ENCODE measurements at regions not wholly inside any gene's neighbourhood (a gene's known extent, or its start where the extent isn't known, plus 50 kb on each side); places are given as distances from the start of the nearest gene placed in this dataset.

DNA sequence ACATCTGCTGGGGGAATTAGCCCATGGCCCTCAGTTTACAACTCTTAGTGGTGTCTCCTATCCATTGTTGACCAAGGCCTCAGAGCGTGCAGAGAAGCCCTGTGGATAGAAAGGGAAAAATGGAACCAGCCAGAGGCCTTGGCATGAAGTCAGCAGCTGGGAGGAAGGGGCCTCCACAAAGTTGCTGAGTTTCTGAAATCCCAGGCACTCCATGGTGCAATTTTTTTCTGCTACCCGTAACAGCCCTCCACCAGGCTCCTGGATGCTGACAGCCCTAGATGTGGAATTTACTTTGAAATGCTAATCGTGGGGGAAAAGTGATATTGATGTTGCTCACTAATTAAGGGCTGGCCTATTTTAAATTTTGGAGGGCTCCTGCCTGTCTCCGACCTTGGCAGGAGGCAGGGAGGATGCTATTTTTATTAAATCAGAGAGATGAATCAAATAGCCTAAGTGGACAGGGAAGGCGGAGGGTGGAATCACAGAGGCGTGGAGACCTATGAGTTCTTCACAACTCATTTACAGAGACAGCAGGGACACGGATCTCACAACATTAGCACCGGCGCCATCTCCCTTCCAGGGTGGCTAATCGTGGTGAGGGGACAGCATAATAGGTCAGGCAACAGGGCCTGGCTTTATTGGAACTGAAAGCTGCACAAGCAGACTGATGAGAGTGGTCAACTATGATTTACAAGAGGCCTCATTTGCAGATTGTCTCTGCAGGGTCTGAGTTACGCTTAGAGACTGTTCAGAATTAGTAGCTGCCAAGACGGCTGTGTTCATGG, 99.8 kb upstream of the WSCD2 start:
- no peak for DNase-seq
- Mint-ChIP-seq H3K4me1 (ENCODE audit: low read depth) (no peaks in the 10 kb centered on the region), H3K27me3 (peaks cover 14% of the 10 kb centered on the region), H3K4me3 (no peak overlapping the region), H3K36me3 (no peaks in the 10 kb centered on the region), H3K9me3 (no peaks in the 10 kb centered on the region), H3K27ac (no peak overlapping the region)
- ChIA-PET POLR2A (no interaction called here), CTCF (no interaction called here)
- intact Hi-C loops (cut with micrococcal nuclease), result no loop called here

DNA sequence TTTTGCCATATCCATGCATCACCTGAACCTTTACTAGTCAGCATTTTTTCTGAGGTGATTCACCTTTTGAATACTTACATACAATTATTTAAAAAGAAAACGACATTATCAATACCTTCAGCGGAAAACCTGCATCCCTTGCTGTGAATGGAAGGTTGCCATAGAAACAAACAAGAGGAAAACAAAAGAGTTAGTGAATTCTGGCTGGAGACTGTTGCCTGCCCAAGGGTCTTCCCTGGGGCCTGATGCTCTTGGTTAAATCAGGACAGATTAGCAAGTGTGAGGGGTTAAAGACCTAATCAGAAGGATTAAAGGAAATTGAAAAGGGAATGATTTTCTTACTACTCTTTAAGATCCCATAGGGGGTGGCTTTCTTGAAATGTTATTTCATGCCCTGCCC, 96.0 kb upstream of the WSCD2 start:
- Mint-ChIP-seq H3K9me3 (no peaks in the 10 kb centered on the region), H3K4me3 (no peak overlapping the region), H3K36me3 (no peaks in the 10 kb centered on the region), H3K4me1 (ENCODE audit: low read depth) (no peaks in the 10 kb centered on the region), H3K27ac (no peak overlapping the region), H3K27me3 (peaks cover 14% of the 10 kb centered on the region)
- DNase-seq, result no peak
- ChIA-PET POLR2A (no interaction called here), CTCF (no interaction called here)
- intact Hi-C loops (cut with micrococcal nuclease), result no loop called here

DNA sequence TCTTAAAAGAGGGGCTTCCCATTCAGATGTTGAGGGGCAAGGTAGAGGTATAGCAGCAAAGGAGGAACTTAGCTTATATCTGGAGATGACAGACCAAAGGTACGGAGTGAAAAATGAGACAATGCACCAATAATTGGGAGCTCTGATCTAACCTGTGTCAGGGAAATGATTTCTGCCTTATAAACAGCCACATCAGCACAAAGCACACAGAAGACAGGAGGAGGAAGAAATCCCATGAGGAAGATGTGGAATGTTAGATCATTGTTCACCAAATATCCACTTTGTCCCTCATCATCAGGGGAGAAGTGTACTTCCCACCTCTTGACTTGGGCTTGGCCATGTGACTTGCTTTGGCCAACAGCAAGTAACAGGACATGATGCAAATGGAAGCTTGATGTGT, 93.7 kb upstream of the WSCD2 start:
- Mint-ChIP-seq H3K27me3 (peaks cover 8% of the 10 kb centered on the region), H3K4me3 (no peak overlapping the region), H3K36me3 (no peaks in the 10 kb centered on the region), H3K9me3 (no peaks in the 10 kb centered on the region), H3K4me1 (ENCODE audit: low read depth) (no peaks in the 10 kb centered on the region), H3K27ac (no peak overlapping the region)
- CTCF ChIA-PET, result no interaction called here
- POLR2A ChIA-PET, result no interaction called here
- intact Hi-C loops (cut with micrococcal nuclease), result no loop called here
- DNase-seq, result no peak

DNA sequence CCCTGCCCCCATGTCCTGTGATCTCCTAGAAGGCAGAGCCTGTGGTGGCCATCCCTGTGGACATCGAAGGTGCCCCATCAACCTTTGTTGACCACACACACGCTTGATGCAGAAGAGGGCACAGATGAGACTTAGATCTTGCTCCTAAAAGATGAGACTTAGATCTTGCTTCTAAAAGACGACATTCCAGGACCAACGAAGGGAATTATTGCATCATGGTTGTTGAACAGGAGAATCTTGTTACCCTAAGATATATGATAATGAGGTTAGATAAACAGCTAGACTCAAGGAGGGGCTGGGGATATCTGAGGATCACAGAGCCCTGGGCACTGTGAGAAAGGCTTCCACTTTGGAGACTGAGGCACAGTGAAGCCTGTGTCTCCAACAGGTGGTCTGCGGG, 91.1 kb upstream of the WSCD2 start:
- DNase-seq, result no peak
- Mint-ChIP-seq H3K4me3 (no peak overlapping the region), H3K27ac (no peak overlapping the region), H3K4me1 (ENCODE audit: low read depth) (no peaks in the 10 kb centered on the region), H3K9me3 (no peaks in the 10 kb centered on the region), H3K27me3 (peaks cover 4% of the 10 kb centered on the region), H3K36me3 (no peaks in the 10 kb centered on the region)
- ChIA-PET POLR2A (no interaction called here), CTCF (no interaction called here)
- intact Hi-C loops (cut with micrococcal nuclease), result no loop called here

DNA sequence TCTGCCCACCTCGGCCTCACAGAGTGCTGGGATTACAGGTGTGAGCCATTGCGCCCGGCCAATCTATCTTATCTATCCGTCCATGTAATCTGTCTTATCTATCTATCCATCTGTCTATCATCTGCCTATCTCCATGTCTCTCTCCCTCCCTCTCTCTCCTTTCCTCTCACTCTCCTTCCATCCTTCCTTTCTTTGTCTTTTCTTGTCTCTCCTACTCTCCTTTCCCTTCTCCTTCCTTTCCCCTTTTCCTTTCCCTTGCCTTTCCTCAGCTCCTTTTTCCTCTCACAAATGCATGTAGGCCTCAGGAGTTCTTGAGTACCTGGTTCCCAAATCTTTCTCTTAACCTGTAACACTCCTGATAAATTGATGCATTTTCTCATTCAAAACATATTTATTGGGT, 89.3 kb upstream of the WSCD2 start:
- Mint-ChIP-seq H3K4me3 (no peak overlapping the region), H3K27ac (no peak overlapping the region), H3K4me1 (ENCODE audit: low read depth) (no peaks in the 10 kb centered on the region), H3K27me3 (no peaks in the 10 kb centered on the region), H3K36me3 (no peaks in the 10 kb centered on the region), H3K9me3 (no peaks in the 10 kb centered on the region)
- intact Hi-C loops (cut with micrococcal nuclease), result no loop called here
- CTCF ChIA-PET, result no interaction called here
- POLR2A ChIA-PET, result interaction anchor here (0.6 kb wide), 1 partner anchor 270 kb away, joined by 3 read pairs; no protein-coding TSS in a partner anchor
- DNase-seq, result no peak

DNA sequence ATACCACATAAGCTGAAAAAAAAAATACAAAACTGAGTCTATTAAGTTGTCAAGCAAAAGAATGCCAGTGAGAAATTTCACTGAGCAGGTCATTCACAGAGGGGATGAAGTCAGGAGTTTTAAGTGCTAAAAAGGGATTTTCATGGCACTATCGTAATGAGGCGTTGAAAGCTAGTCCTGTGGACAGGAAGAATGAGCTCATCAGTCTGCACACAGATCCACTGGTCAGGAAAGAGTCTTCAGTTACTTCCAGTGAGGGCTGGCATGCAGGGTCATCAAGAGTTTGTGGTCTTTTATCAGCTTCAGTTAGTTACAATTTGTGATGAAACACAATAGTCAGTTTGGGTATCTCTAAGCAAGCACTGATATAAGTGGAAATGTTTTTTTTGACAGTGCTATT, 88.1 kb upstream of the WSCD2 start:
- intact Hi-C loops (cut with micrococcal nuclease), result no loop called here
- DNase-seq, result no peak
- no peaks in the 10 kb centered on the region for H3K36me3 Mint-ChIP-seq
- H3K9me3 Mint-ChIP-seq, result no peaks in the 10 kb centered on the region
- no peak overlapping the region for H3K4me3 Mint-ChIP-seq
- no peak overlapping the region for H3K27ac Mint-ChIP-seq
- H3K4me1 Mint-ChIP-seq (ENCODE audit: low read depth), result no peaks in the 10 kb centered on the region
- CTCF ChIA-PET, result interaction anchor here (0.7 kb wide), 1 partner anchor 48 kb away, joined by 3 read pairs; no protein-coding TSS in a partner anchor
- H3K27me3 Mint-ChIP-seq, result no peaks in the 10 kb centered on the region
- POLR2A ChIA-PET, result no interaction called here

DNA sequence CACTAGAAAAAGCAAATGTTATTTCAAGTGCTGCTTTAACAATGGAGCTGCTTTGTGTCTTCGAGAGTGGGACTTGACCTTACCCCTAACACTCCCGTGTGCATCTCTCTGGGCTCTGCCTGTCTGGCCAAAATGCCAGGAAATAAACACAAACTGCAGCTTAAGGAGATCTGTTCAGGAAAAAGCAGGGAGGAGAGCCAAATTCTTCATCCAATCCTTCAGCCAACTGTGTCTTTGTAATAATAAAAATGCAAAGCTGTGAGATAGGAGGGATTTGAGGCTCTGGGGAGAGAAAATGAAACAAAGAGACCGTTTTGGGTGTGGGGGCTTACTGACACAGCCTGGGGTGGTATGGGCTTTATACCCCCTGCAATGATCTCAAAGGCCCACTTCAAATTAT, 85.8 kb upstream of the WSCD2 start:
- no peaks in the 10 kb centered on the region for H3K9me3 Mint-ChIP-seq
- H3K27ac Mint-ChIP-seq, result no peak overlapping the region
- peaks cover 5% of the 10 kb centered on the region for H3K4me1 Mint-ChIP-seq (ENCODE audit: low read depth)
- POLR2A ChIA-PET, result no interaction called here
- DNase-seq, result no peak
- no peaks in the 10 kb centered on the region for H3K36me3 Mint-ChIP-seq
- intact Hi-C loops (cut with micrococcal nuclease), result no loop called here
- CTCF ChIA-PET, result no interaction called here
- no peak overlapping the region for H3K4me3 Mint-ChIP-seq
- H3K27me3 Mint-ChIP-seq, result peaks cover 5% of the 10 kb centered on the region

DNA sequence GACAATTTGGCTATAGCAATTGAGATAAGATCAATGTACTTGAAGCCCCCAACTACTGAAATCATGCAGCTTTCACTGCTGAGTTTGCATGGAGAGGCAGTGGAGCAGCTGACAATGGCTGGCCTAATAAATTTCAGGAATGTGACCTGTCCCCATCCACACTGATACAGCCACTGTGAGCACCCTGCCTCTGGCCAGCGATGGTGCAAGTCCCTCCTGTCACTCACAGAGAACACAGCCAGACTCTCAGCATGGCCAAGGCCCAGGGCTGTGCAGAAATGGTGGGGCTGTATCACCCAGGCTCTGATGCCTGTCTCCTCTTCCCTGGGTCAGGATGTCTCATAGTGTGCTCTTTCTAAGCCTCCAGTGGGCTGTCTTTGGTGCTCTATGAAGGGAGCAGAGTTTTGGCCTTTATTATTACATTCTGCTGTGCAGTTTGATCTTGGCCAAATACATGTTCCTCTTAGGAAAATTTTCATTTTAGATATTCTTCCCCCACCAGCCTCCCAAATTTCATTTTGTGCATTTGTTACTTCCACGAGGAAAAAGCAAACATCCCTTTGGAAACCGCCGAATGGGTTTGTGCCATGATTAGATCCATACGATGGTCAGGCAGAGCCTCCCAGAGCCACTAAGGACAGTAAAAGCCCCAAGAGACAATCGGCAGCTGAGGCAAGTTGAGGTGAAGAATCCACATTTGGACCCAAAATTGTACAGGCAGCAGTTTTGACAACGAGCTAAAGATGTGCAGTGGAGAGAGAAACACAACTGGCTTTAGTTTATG, 85.1 kb upstream of the WSCD2 start:
- H3K27ac Mint-ChIP-seq, result no peak overlapping the region
- H3K4me1 Mint-ChIP-seq (ENCODE audit: low read depth), result peaks cover 5% of the 10 kb centered on the region
- DNase-seq, result no peak
- no peaks in the 10 kb centered on the region for H3K36me3 Mint-ChIP-seq
- peaks cover 5% of the 10 kb centered on the region for H3K27me3 Mint-ChIP-seq
- H3K9me3 Mint-ChIP-seq, result no peaks in the 10 kb centered on the region
- intact Hi-C loops (cut with micrococcal nuclease), result no loop called here
- ChIA-PET POLR2A (no interaction called here), CTCF (no interaction called here)
- H3K4me3 Mint-ChIP-seq, result no peak overlapping the region

DNA sequence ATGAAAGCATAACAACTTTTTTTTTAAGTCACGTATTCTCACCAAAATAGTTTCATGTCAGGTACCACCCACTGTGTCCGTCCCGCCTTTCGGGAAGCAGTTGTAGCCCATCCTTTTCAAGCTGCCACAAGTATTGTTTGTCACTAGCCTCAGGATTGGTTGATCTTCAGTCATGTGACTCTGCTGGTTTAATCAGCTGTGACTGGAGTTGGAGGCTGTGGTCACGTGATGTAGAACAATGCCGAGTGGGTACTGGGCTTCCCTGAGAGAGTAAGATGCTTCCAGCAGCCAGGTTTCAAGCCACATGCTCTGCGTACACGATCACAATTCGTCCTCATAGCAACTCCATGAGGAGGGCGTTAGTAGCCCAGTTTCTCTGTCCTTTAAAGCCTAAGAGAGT, 83.0 kb upstream of the WSCD2 start:
- Mint-ChIP-seq H3K9me3 (no peaks in the 10 kb centered on the region), H3K4me1 (ENCODE audit: low read depth) (peaks cover 5% of the 10 kb centered on the region), H3K27me3 (peaks cover 10% of the 10 kb centered on the region), H3K4me3 (no peak overlapping the region), H3K27ac (no peak overlapping the region), H3K36me3 (no peaks in the 10 kb centered on the region)
- POLR2A ChIA-PET, result no interaction called here
- no peak for DNase-seq
- CTCF ChIA-PET, result no interaction called here
- intact Hi-C loops (cut with micrococcal nuclease), result no loop called here

DNA sequence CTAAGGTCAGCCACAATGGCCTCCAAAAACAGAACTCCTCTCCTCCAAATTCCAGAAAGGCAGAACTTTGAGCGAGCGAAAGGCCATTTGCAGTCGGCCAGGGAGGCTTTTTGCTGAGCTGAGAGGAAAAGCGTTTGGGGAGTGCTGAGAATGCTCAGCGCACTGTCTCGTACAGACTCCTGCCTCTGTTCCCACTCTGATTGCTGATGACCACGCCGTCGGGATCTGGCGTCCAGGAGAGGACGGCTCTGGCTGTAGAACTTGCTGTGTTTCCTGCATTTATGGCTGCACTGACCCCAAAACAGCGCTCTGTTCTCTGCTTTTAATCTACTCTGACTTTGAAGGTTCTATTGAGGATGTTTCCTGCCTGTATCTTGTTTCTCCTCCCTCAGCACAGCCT, 82.4 kb upstream of the WSCD2 start:
- no peak overlapping the region for H3K27ac Mint-ChIP-seq
- no peaks in the 10 kb centered on the region for H3K9me3 Mint-ChIP-seq
- no peak for DNase-seq
- ChIA-PET POLR2A (no interaction called here), CTCF (interaction anchor here (0.5 kb wide), 1 partner anchor 504 kb away, joined by 4 read pairs; no protein-coding TSS in a partner anchor)
- intact Hi-C loops (cut with micrococcal nuclease), result no loop called here
- H3K27me3 Mint-ChIP-seq, result peaks cover 11% of the 10 kb centered on the region
- peaks cover 5% of the 10 kb centered on the region for H3K4me1 Mint-ChIP-seq (ENCODE audit: low read depth)
- H3K4me3 Mint-ChIP-seq, result no peak overlapping the region
- no peaks in the 10 kb centered on the region for H3K36me3 Mint-ChIP-seq

DNA sequence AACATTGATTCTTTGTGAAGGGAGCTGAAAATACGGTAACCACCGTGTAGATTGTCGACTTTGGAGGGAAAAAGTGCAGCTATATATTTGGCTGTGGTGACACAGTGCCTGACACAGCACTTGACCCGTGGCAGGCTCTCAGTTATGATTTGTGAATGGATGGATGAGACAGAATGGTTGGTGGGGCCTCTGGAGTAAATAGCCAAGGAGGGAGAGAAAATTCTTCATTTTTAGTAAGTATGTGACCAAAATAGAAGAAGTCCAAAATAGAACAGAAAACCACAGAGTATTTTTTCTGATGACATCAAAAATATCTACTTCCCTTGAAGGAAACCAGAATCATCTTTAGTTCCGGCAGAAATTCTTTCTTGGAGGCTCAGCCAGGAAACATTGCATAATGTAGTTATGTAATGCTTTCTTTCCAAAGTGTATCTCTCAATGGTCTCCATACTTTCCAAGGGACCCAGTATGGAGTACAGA, 82.0 kb upstream of the WSCD2 start:
- Mint-ChIP-seq H3K36me3 (no peaks in the 10 kb centered on the region), H3K27ac (no peak overlapping the region), H3K4me3 (no peak overlapping the region), H3K4me1 (ENCODE audit: low read depth) (peaks cover 5% of the 10 kb centered on the region), H3K9me3 (no peaks in the 10 kb centered on the region), H3K27me3 (peaks cover 13% of the 10 kb centered on the region)
- DNase-seq, result no peak
- POLR2A ChIA-PET, result no interaction called here
- CTCF ChIA-PET, result interaction anchor here (0.5 kb wide), 1 partner anchor 504 kb away, joined by 4 read pairs; no protein-coding TSS in a partner anchor
- intact Hi-C loops (cut with micrococcal nuclease), result no loop called here

DNA sequence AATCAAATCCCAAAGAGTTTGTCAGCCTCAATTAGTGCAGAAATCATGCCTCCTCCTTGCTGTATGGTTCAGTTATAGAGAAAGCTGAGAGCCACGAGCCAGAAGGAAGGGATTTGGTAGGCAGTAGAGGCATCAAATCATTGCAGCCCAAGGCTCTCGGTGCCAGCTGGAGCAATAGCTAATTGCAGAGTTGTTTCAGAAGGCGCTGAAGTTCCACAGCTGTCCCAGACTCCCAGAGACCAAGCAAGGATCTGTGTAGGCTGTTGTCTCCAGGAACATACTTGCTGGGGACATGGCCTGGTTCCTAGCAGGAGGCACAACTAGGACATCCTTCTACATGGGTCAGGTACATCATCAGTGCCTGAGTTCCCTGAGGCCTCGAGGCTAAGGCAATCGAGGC, 80.4 kb upstream of the WSCD2 start:
- Mint-ChIP-seq H3K9me3 (no peaks in the 10 kb centered on the region), H3K27me3 (peaks cover 16% of the 10 kb centered on the region), H3K4me1 (ENCODE audit: low read depth) (peaks cover 5% of the 10 kb centered on the region), H3K4me3 (no peak overlapping the region), H3K27ac (no peak overlapping the region), H3K36me3 (no peaks in the 10 kb centered on the region)
- ChIA-PET POLR2A (no interaction called here), CTCF (no interaction called here)
- DNase-seq, result no peak
- intact Hi-C loops (cut with micrococcal nuclease), result no loop called here

DNA sequence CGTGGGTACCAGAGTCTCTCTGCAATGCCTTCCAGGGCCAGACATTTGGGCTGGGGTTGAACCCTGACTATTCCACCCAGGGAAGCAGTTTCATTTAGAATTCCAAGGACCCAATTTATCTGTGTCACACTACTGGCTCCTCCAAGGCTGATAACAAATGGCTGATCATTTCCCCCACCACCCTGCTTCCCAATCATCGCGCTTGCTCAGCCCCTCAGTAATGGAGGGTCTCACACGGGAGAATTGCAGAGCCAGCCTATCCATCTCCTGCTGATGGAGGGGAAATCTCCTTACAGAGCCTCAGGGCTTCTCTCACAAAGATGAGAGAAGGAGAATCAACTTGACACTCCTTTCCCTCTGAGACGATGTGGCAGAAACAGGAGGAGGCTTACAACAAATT, 78.4 kb upstream of the WSCD2 start:
- DNase-seq, result no peak
- Mint-ChIP-seq H3K9me3 (no peaks in the 10 kb centered on the region), H3K4me3 (no peak overlapping the region), H3K27ac (no peak overlapping the region), H3K27me3 (peaks cover 16% of the 10 kb centered on the region), H3K4me1 (ENCODE audit: low read depth) (peaks cover 5% of the 10 kb centered on the region), H3K36me3 (no peaks in the 10 kb centered on the region)
- intact Hi-C loops (cut with micrococcal nuclease), result no loop called here
- CTCF ChIA-PET, result no interaction called here
- POLR2A ChIA-PET, result no interaction called here
